GM11168 (cell line): ENCODE measurements at regions not wholly inside any gene's neighbourhood (a gene's known extent, or its start where the extent isn't known, plus 50 kb on each side); places are given as distances from the start of the nearest gene placed in this dataset.

Experiments used
- in situ Hi-C: fragments of 300-500 bp; cut with MboI; formaldehyde crosslinking; loops from one replicate; pipeline ENCODE4 v1.12.0; 2022; ENCODE audit warnings: low sequenced_read_pairs; ENCODE audit not compliant: unreplicated experiment

- in situ Hi-C loops = no loop called here
Observed at GRCh38 chr5:3862906-3863305, 267.3 kb downstream of the IRX1 start.

GRCh38 chr5:3875144-3875543 lies 279.5 kb downstream of the IRX1 start:
- in situ Hi-C loops = no loop called here

GRCh38 chr5:3878267-3878666 lies 282.6 kb downstream of the IRX1 start:
- in situ Hi-C loops = no loop called here

GRCh38 chr5:3883040-3883439 lies 287.4 kb downstream of the IRX1 start:
- in situ Hi-C loops = no loop called here

- in situ Hi-C loops = no loop called here
Observed at GRCh38 chr5:3886524-3887451, 291.2 kb downstream of the IRX1 start.

GRCh38 chr5:3888310-3888709 lies 292.7 kb downstream of the IRX1 start:
- in situ Hi-C loops = no loop called here

GRCh38 chr5:3889412-3890142 lies 293.9 kb downstream of the IRX1 start:
- in situ Hi-C loops = no loop called here

GRCh38 chr5:3891113-3891512 lies 295.5 kb downstream of the IRX1 start:
- in situ Hi-C loops = no loop called here

- in situ Hi-C loops = no loop called here
Observed at GRCh38 chr5:3893527-3893926, 297.9 kb downstream of the IRX1 start.

GRCh38 chr5:3893975-3894374 lies 298.3 kb downstream of the IRX1 start:
- in situ Hi-C loops = no loop called here

- in situ Hi-C loops = no loop called here
Observed at GRCh38 chr5:3896098-3896497, 300.5 kb downstream of the IRX1 start.

- in situ Hi-C loops = no loop called here
Observed at GRCh38 chr5:3899093-3899492, 303.5 kb downstream of the IRX1 start.

- in situ Hi-C loops = no loop called here
Observed at GRCh38 chr5:3904584-3904983, 309.0 kb downstream of the IRX1 start.

GRCh38 chr5:3905031-3905430 lies 309.4 kb downstream of the IRX1 start:
- in situ Hi-C loops = no loop called here

GRCh38 chr5:3905521-3905920 lies 309.9 kb downstream of the IRX1 start:
- in situ Hi-C loops = no loop called here

GRCh38 chr5:3911111-3911510 lies 315.5 kb downstream of the IRX1 start:
- in situ Hi-C loops = no loop called here

GRCh38 chr5:3911773-3912172 lies 316.1 kb downstream of the IRX1 start:
- in situ Hi-C loops = no loop called here

- in situ Hi-C loops = no loop called here
Observed at GRCh38 chr5:3912790-3913189, 317.2 kb downstream of the IRX1 start.

- in situ Hi-C loops = no loop called here
Observed at GRCh38 chr5:3913279-3913678, 317.6 kb downstream of the IRX1 start.

- in situ Hi-C loops = no loop called here
Observed at GRCh38 chr5:3925022-3925421, 329.4 kb downstream of the IRX1 start.

- in situ Hi-C loops = no loop called here
Observed at GRCh38 chr5:3925935-3926334, 330.3 kb downstream of the IRX1 start.
